HG03442 (cell line): ENCODE measurements at regions not wholly inside any gene's neighbourhood (a gene's known extent, or its start where the extent isn't known, plus 50 kb on each side); places are given as distances from the start of the nearest gene placed in this dataset.

Source experiments
- ATAC-seq: cut with Tn5 transposase; IDR thresholded peaks from one replicate; pipeline ENCODE4 v1.9.1; 2021; ENCODE audit warnings: mild to moderate bottlenecking, moderate library complexity; ENCODE audit not compliant: unreplicated experiment

GRCh38 chr2:236793023-236794011 lies 223.7 kb downstream of the ACKR3 start:
- no peak for ATAC-seq

DNA sequence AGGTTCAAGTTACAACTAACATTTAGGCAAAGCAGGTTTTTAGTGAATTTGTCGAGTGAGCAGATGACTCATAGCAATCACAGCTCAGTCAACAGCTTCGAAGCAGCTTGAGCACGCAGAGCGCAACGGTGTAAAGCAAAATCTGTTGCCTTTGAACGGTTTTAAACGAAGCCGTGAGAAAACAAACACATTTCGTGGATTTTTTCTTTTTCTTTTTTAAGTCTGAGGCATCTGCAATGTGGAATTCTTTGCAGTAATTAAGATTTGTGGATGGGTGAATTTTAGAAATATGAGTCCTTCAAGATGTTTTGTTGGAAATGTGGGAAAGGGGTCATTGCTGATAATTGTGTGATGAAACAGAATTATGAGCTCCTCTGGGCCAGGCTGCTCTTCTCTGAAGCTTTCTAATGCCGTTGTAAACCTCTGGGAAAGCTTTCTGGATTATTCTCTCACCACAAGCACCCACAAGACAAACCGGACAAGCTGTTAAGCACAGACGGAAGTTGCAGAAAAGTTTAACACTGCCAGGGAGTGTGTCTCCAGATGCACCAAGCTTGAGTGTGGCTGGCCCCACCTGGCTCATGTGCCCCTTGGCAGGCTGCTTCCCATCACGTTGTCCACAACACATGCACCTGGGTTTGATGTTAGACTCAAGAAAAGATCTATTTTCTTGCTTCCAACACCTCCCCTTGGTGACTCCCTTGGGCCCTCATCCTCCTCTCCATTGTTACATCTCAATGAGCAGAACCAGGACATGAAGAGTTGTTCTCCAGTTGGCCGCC lies 224.7 kb downstream of the ACKR3 start:
- no peak for ATAC-seq

DNA sequence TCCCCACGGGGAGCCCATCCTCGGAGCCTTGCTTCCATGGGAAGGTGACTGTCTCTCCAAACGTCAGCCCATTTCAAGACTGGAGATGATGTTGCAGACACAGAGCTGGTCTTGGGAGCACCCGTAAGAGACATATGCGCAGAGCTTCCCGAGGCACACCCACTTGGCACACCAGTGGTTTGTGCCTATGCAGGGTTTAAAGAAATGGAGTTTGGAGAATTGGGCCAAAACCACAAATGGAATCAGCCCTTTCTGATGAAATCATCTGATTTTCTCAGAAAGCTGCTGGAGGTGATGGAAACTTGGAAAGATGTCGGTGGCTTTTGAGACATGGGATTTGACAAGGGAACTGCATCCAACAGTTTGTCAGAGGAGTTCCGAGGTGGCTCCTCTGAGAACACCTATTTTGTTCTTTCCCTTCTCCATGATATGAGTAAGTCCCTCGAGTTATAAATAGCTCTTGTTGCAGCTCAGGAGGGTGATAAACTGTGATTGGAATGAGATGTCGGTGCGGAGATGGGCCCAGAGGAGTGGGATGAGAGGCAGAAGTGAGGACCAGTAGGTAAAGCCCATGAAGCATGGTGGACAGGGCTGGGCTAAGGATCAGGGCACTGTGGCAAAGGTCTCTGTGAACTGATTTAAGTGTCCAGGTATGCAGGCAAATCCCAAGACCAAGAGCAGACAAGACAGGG lies 225.7 kb downstream of the ACKR3 start:
- ATAC-seq, result no peak

- ATAC-seq, result no peak
These were observed 226.2 kb downstream of the ACKR3 start for GRCh38 chr2:236795861-236796219.

- no peak for ATAC-seq
These were observed 226.6 kb downstream of the ACKR3 start for GRCh38 chr2:236796236-236796635.

DNA sequence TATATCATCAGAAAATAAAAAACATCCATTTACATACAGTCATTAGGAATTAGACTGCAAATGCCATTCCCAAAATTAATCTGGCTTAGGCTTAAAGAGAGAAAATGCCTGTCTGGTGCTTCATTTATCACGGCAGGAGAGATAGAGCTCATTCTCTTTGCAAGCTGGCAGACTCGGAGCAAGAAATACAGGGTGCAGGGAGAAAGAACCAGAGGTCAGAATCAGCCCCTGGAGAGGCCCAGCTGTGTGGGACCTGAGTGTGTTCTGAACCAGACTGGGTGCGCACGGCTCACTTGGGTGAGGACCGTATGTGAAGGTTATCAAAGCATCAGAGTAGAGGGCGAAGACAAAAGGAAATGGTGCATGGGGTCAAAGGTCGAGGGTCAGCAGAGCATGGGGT lies 227.8 kb downstream of the ACKR3 start:
- no peak for ATAC-seq

DNA sequence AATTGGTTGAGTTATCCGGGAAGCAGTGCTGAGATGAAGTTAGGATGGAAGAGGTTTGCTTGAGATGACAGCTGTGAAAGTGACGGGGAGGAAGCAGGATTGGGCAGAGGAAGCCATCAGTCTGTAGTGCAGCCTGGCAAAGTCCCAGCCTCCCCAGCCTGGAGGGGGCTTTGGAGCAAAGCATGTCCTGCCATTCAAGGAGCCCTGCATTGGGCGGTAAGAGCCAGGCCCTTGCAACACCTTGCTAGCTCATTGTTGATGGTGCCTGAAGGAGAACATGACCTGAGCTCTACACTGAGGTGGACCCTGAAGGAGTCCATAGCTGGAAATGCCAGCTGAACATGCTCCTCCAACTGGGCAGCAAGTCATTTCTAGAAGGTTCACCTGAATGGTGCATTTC lies 228.9 kb downstream of the ACKR3 start:
- ATAC-seq, result no peak

DNA sequence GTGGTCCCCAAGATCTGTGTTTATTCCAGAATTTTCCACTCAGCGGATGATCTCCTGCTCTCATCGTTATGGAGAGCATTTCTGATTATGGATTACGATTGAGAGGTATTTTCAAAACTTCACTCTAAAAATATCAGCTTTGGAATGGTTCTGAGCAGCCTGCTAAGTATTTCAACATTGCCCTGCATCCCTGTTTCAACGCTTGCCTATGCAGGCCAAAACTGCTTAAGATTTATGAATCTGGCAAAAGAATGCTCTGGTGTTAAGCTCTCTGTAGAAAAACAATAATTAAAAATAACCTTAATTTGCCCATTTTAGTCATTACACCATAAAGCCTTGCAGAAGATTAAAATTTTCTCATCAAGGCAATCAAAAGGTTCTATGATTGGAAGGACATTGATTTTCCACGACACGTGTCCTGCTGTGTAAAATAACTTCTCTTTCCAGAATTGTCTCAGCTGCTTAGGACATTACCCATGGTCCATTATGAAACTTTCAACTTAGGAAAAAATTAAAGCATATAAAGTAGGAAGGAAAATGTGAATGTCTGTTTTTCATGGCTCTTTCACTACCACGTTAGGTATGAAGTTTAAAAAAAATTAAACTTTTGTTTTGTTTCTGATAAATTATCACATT lies 229.9 kb downstream of the ACKR3 start:
- ATAC-seq, result no peak

DNA sequence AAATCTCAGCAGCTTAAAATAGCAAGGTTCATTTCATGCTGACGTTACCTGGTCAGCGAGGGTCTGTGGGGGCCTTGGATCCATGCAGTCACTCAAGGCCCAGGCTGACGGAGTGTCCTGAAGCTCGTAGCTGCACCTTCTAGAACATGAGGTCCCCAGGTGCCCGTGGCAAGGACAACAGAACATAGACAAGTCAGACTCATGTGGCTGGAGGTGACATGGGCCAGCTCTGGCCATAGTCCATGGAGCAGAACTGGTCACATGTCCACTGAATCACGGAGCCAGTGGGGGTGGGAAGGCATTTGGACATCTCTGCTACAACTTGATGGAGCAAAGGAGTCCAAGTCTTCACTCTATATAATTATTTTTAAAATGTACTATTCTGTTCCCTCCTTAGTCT lies 233.2 kb downstream of the ACKR3 start:
- no peak for ATAC-seq

DNA sequence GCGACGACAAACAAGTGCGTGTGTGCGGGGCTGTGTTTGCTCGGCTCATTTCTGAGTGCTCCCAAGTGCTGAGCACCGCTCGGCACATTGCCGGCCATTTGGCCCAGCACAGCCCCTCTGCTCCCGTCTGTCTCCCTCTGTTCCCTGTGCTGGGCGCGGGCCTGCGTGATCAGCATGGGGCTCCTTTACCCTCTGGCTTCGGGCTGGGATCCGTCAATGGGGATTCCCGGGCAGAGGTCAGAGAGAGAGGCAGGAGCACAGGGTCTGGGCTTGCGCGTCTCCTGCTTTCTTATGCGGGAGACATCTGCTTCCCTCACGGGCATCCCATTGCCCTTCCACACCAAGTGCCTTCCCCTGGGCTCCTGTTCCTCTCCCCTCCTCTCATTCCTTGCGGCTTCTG lies 234.0 kb downstream of the ACKR3 start:
- ATAC-seq, result no peak

DNA sequence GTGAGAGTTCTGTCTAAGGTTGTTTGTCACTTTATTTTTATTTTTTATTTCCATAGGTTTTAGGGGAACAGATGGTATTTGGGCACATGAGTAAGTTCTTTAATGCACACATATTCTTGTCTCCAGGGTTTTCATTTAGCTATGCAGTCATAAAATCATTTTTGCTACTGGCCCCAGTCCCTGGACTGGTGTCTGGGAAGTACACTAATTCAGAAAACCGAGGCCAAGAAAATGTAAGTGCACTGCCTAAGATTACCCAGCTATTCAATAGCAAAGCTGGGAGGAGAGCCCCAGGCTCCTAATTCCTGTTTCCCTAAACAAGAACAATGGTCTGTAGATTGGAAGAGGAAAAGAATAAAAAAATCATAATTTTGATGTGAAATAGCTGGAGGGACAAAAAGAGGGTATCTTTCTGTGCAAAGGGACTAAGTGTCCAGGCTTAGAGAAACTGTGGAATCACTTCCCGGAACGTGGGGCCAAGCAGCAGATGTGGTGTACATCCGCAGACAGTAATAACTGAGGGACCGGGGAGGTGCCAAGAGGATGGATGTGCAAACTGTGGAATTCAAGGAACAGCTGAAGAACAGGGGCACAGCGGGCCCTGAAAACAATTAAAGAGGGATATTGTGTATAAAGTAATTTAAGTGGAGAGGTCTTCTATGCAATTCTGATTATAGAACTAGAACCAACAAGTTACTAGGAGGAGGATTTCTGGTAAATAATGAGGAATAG lies 236.3 kb downstream of the ACKR3 start:
- ATAC-seq, result no peak

DNA sequence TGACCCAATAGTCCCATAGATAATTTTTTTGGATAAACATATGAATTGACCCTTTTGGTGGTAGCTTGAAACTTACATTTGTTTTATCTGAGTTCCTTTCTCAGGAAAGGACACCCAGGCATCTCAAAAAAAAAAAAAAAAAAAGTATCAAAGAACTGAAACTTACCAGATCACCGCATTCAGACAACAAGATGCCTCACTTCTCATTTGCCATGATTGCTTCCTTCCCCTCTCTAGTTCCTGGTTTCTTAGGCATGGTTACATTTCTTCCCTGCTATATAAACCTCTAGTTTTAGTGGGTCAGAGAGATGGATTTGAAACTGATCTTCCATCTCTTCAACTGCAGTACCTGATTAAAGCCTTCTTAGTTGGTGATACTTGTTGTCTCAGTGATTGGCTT lies 240.1 kb downstream of the ACKR3 start:
- no peak for ATAC-seq

DNA sequence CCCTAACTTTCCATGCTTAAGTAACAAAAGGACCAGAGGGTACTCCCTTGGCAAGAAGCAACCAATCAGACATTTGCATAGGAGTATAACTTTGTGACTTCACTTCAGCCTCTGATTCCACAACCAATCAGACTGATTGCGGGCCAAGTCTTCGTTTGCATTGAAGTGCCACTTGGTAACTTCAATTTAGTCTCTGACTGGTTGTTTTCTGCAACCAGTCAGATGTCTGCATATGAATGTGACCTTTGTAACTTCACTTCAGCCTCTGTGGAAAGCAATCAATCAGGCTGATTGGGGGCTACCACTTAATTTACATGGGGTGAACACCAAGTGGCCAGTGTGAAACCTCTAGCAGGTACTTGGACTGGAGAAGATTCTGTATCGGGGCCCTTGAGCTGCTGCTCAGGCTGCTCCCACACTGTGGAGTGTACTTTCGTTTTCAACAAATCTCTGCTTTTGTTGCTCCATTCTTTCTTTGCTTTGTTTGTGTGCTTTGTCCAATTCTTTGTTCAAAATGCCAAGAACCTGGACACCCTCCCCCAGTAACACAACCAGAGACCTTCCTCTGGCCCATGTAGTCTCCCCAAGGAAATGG lies 241.5 kb downstream of the ACKR3 start:
- ATAC-seq, result no peak

DNA sequence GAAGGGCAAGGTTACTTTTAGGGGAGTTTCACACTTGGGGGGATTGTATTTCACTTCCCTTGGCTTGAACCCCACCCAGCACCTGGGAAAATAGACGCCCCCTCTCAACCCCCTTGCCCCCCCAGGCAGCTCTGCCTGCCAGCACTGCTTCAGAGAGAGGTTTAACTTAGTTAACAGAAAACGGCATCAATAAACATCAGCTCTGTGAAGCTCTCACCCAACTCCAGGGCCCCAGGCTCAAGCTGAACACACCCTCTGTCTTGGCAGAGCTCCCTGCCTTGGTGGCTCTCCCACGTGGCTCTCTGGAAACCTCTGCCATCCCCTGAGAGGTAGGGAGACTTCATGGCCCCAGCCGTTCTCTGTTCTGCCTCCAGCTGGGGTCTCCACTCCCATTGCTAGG lies 244.1 kb downstream of the ACKR3 start:
- ATAC-seq, result no peak

DNA sequence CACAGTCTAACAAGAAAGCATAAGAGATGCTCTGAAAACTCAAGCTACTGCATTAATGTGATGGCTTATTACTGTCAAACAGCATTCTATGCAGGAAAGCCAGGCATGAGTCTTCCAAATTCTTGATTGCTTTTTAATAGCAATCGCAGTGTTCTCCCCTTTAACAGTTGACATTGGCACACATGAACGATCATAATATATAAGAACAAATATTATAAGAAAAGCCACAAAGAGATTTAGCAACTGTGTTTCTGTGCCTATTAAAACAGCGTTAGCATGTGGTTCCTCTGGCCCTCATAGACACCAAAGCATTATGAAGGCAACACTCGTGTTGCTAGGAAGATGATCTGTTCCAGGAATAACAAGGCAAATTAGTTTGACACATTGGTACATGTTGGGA lies 245.0 kb downstream of the ACKR3 start:
- ATAC-seq, result no peak

DNA sequence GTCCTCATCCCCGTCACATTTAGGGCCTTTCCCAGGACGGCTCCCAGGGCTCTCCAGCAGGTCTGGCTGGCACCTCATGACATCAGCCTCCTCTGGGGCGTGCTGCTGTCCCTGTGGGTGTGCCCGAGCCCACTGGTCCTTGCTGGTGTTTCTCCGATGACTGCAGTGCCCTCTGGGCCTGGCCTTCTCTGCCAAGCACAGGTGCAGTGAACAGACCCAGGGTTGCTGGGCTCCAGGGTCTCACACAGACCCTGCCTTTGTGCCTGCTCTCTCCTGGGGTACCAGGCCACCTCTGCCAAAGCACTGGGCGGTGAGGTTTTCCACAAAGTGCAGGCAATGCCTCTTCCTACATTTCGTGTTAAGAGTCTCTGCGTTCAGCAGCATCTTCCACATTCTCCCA lies 246.1 kb downstream of the ACKR3 start:
- ATAC-seq, result no peak

- ATAC-seq, result no peak
These were observed 246.9 kb downstream of the ACKR3 start for GRCh38 chr2:236816197-236817170.

GRCh38 chr2:236818281-236819045 lies 248.8 kb downstream of the ACKR3 start:
- ATAC-seq, result no peak
